IMR-90 (cell line): ENCODE measurements at regions not wholly inside any gene's neighbourhood (a gene's known extent, or its start where the extent isn't known, plus 50 kb on each side); places are given as distances from the start of the nearest gene placed in this dataset.

Source experiments
- ATAC-seq: fragments of 200-7000 bp; cut with Tn5 transposase; 2 replicates; pipeline ENCODE4 v1.9.1; 2020; ENCODE audit warnings: low read depth, mild to moderate bottlenecking, moderate library complexity
- BruUV-seq: library from RNA; stranded (reverse); fragments of 400-500 nt; replicated peaks from 2 replicates; lab custom pipeline; 2021; lab: Mats Ljungman, UMichigan
- CTCF ChIA-PET: fragments of 300-600 bp; formaldehyde crosslinking; extraction: SDS; loops from one replicate; lab custom pipeline; 2021; ENCODE audit warnings: antibody characterized with exemption; lab: Yijun Ruan, JAX
- POLR2A ChIA-PET: fragments of 300-600 bp; sonication (Branson Sonifier 250); formaldehyde crosslinking; loops from one replicate; lab custom pipeline; 2022; ENCODE audit warnings: antibody characterized with exemption; ENCODE audit not compliant: unreplicated experiment; lab: Charles Lee
- DNase-seq: peaks from one replicate; pipeline ENCODE4 v3.0.0; 2013
- H2AFZ ChIP-seq: replicated peaks from 2 replicates; pipeline ENCODE3; 2013; ENCODE audit warnings: low read length, mild to moderate bottlenecking; ENCODE audit not compliant: poor library complexity
- H2AK5ac ChIP-seq: 2 replicates; pipeline ENCODE4 v1.6.1; 2013; ENCODE audit warnings: low read depth, low read length, inconsistent platforms
- H2AK9ac ChIP-seq: replicated peaks from 2 replicates; pipeline ENCODE3; 2013; ENCODE audit warnings: mild to moderate bottlenecking, low read depth, low read length, moderate library complexity; ENCODE audit not compliant: poor library complexity
- H2BK120ac ChIP-seq: 2 replicates; pipeline ENCODE4 v1.6.1; 2013; ENCODE audit warnings: low read depth, low read length, inconsistent platforms
- H2BK15ac ChIP-seq: 3 replicates; pipeline ENCODE4 v1.6.1; 2013; ENCODE audit warnings: low read depth, low read length, inconsistent platforms
- H2BK20ac ChIP-seq: 2 replicates; pipeline ENCODE4 v1.6.1; 2013; ENCODE audit warnings: low read depth, mild to moderate bottlenecking, inconsistent platforms, low read length, moderate library complexity
- H2BK5ac ChIP-seq: 2 replicates; pipeline ENCODE4 v1.6.1; 2013; ENCODE audit warnings: mild to moderate bottlenecking, low read depth, low read length, inconsistent platforms; ENCODE audit not compliant: poor library complexity, severe bottlenecking
- H3K14ac ChIP-seq: replicated peaks from 2 replicates; pipeline ENCODE4 v1.6.1; 2013; ENCODE audit warnings: low read depth, low read length, inconsistent platforms
- H3K18ac ChIP-seq: 2 replicates; pipeline ENCODE4 v1.6.1; 2013; ENCODE audit warnings: low read depth, low read length, control low read depth
- H3K23ac ChIP-seq: 2 replicates; pipeline ENCODE4 v1.6.1; 2013; ENCODE audit warnings: low read depth, low read length, inconsistent platforms
- H3K27ac ChIP-seq: 2 replicates; pipeline ENCODE4 v1.5.1; 2013; ENCODE audit warnings: mild to moderate bottlenecking, control low read depth, low read length; ENCODE audit not compliant: insufficient read depth
- H3K27me3 ChIP-seq: 2 replicates; pipeline ENCODE4 v1.6.1; 2013; ENCODE audit warnings: low read length; ENCODE audit not compliant: control insufficient read depth, insufficient read depth
- H3K36me3 ChIP-seq: 2 replicates; pipeline ENCODE4 v1.6.1; 2013; ENCODE audit warnings: low read length, mixed read lengths; ENCODE audit not compliant: control insufficient read depth, insufficient read depth
- H3K4ac ChIP-seq: 2 replicates; pipeline ENCODE4 v1.6.1; 2013; ENCODE audit warnings: low read depth, low read length, inconsistent platforms
- H3K4me1 ChIP-seq: 2 replicates; pipeline ENCODE4 v1.6.1; 2013; ENCODE audit warnings: low read length, mixed read lengths; ENCODE audit not compliant: control insufficient read depth, insufficient read depth
- H3K4me2 ChIP-seq: 2 replicates; pipeline ENCODE4 v1.6.1; 2013; ENCODE audit warnings: low read depth, mild to moderate bottlenecking, control low read depth, low read length, moderate library complexity
- H3K4me3 ChIP-seq: 2 replicates; pipeline ENCODE4 v1.5.1; 2013; ENCODE audit warnings: low read depth, mild to moderate bottlenecking, control low read depth, low read length, moderate library complexity; ENCODE audit not compliant: insufficient read depth
- H3K56ac ChIP-seq: 2 replicates; pipeline ENCODE4 v1.6.1; 2013; ENCODE audit warnings: low read length, inconsistent platforms; ENCODE audit not compliant: insufficient read depth; ENCODE audit errors: extremely low read depth
- H3K79me1 ChIP-seq, 2 experiments: 2 replicates each; pipeline ENCODE4 v1.6.1; 2013; ENCODE audit warnings: low read length in 2 of 2, inconsistent platforms in 1 of 2, low read depth in 1 of 2
- H3K9ac ChIP-seq: 2 replicates; pipeline ENCODE4 v1.6.1; 2013; ENCODE audit warnings: low read depth, low read length, control low read depth
- H3K9me1 ChIP-seq: 2 replicates; pipeline ENCODE4 v1.6.1; 2013; ENCODE audit warnings: low read length, inconsistent platforms; ENCODE audit not compliant: insufficient read depth
- H3K9me3 ChIP-seq: 2 replicates; pipeline ENCODE4 v1.6.1; 2013; ENCODE audit warnings: low read length; ENCODE audit not compliant: control insufficient read depth, insufficient read depth
- H4K20me1 ChIP-seq: 2 replicates; pipeline ENCODE4 v1.6.1; 2013; ENCODE audit warnings: low read length, inconsistent platforms; ENCODE audit not compliant: insufficient read depth
- H4K5ac ChIP-seq: 2 replicates; pipeline ENCODE4 v1.6.1; 2013; ENCODE audit warnings: mild to moderate bottlenecking, low read depth, low read length, control low read depth
- H4K8ac ChIP-seq, 2 experiments: 2 replicates each; pipeline ENCODE4 v1.6.1; 2013; ENCODE audit warnings: low read depth in 2 of 2, low read length in 2 of 2, control low read depth in 1 of 2, inconsistent platforms in 1 of 2
- H4K91ac ChIP-seq: 2 replicates; pipeline ENCODE4 v1.6.1; 2013; ENCODE audit warnings: low read depth, low read length, inconsistent platforms; ENCODE audit not compliant: insufficient read depth
- BHLHE40 ChIP-seq: fragments of 150-350 bp; IDR thresholded peaks from 2 replicates; pipeline ENCODE4 v1.6.1; 2016; ENCODE audit warnings: mild to moderate bottlenecking, low read depth, low read length
- RCOR1 ChIP-seq: IDR thresholded peaks from 2 replicates; pipeline ENCODE4 v1.6.1; 2012; ENCODE audit warnings: mild to moderate bottlenecking, low read length, improper control_type of control experiment; ENCODE audit not compliant: insufficient replicate concordance
- RFX5 ChIP-seq: IDR thresholded peaks from 2 replicates; pipeline ENCODE4 v1.8.0; 2012; ENCODE audit warnings: low read depth, mild to moderate bottlenecking, low read length, moderate library complexity
- WGBS, 2 experiments: methylation state at CpG; one replicate each; pipeline versions ENCODE4 v1.1.5 to v1.1.7; 2013; ENCODE audit warnings: missing lambda C conversion rate in 2 of 2; ENCODE audit not compliant: insufficient read length in 1 of 2; ENCODE audit errors: extremely low coverage in 2 of 2; 5-methylcytosine and 5-hydroxymethylcytosine counted together
- dilution Hi-C: fragments of 300-500 bp; cut with HindIII; formaldehyde crosslinking; loops from one replicate; pipeline ENCODE4 v1.14.3; 2018; ENCODE audit warnings: low sequenced_read_pairs; ENCODE audit not compliant: unreplicated experiment
- in situ Hi-C: fragments of 300-500 bp; cut with MboI; formaldehyde crosslinking; loops from 3 replicates; pipeline ENCODE4 v1.14.3; 2019; ENCODE audit warnings: low sequenced_read_pairs, inconsistent platforms, mixed read lengths
- intact Hi-C: fragments of 100-400 bp; cut with micrococcal nuclease; formaldehyde crosslinking; loops from 2 replicates; pipeline ENCODE4 v1.10.0; 2022
- TF ChIP-seq, protein P1 (sequence below): fragments of 150-350 bp; IDR thresholded peaks from 2 replicates; pipeline ENCODE4 v1.6.1; 2016; ENCODE audit warnings: low read depth, mild to moderate bottlenecking, low read length, moderate library complexity, borderline replicate concordance

DNA sequence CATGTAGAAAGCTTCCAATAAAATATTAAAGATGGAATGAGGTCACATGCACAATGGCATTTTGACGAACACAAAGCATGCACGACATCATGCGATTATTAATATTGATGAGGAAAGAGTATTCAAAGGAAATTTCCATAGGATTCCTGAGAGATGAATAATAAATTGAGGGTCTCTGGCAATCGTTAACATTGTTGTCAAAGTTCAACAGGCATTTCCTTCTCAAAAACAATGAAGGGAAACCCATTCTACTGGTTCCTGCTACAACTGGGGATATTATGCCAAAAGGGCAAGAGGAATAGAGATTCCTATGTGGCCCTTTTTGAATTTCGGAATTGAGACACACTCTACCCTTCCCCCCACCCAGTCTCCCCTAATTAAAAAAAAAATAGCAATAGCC lies 128.3 kb upstream of the NUDT7 start:
- no peak overlapping the region for H2BK120ac ChIP-seq
- CTCF ChIA-PET, result no interaction called here
- no peak overlapping the region for H2BK20ac ChIP-seq
- no TSS peak for BruUV-seq
- no peak overlapping the region for H2BK5ac ChIP-seq
- DNase-seq (no peak), ATAC-seq (no peak)
- no CpG with 5 or more reads among the region's 5 CpGs for WGBS, 2 experiments
- no peak overlapping the region for H3K9ac ChIP-seq
- H3K4me2 ChIP-seq, result no peak overlapping the region
- H3K27ac ChIP-seq, result no peak overlapping the region
- no peak overlapping the region for H3K4ac ChIP-seq
- H3K9me1 ChIP-seq, result no peaks in the 10 kb centered on the region
- dilution Hi-C loops, result loop anchor here (25.0 kb wide), 1 partner anchor 357 kb away; no protein-coding TSS in a partner anchor
- no peaks in the 10 kb centered on the region for H3K79me1 ChIP-seq
- in situ Hi-C loops, result no loop called here
- no peak overlapping the region for H2AK5ac ChIP-seq
- H4K20me1 ChIP-seq, result no peaks in the 10 kb centered on the region
- H4K91ac ChIP-seq, result no peak overlapping the region
- POLR2A ChIA-PET, result no interaction called here
- H2BK15ac ChIP-seq, result no peak overlapping the region
- intact Hi-C loops, result no loop called here
- no peak overlapping the region for H4K5ac ChIP-seq
- no peak overlapping the region for H3K23ac ChIP-seq
- TF ChIP-seq RFX5 (no peak), BHLHE40 (no peak), RCOR1 (no peak)
- TF ChIP-seq, protein P1, sequence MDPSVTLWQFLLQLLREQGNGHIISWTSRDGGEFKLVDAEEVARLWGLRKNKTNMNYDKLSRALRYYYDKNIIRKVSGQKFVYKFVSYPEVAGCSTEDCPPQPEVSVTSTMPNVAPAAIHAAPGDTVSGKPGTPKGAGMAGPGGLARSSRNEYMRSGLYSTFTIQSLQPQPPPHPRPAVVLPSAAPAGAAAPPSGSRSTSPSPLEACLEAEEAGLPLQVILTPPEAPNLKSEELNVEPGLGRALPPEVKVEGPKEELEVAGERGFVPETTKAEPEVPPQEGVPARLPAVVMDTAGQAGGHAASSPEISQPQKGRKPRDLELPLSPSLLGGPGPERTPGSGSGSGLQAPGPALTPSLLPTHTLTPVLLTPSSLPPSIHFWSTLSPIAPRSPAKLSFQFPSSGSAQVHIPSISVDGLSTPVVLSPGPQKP, result no peak
- no peaks in the 10 kb centered on the region for H3K4me1 ChIP-seq
- H2AFZ ChIP-seq, result no peak overlapping the region
- no peak overlapping the region for H3K4me3 ChIP-seq
- no peak overlapping the region for H4K8ac ChIP-seq
- no peak overlapping the region for H2AK9ac ChIP-seq
- H3K36me3 ChIP-seq, result no peaks in the 10 kb centered on the region
- peaks cover 2% of the 10 kb centered on the region; the same call in 1 of the 2 replicates for H3K27me3 ChIP-seq
- H3K14ac ChIP-seq, result no peak overlapping the region
- no peak overlapping the region for H3K18ac ChIP-seq
- H3K9me3 ChIP-seq, result no peaks in the 10 kb centered on the region
- no peak overlapping the region for H3K56ac ChIP-seq
